GM18502 (cell line): ENCODE measurements at regions not wholly inside any gene's neighbourhood (a gene's known extent, or its start where the extent isn't known, plus 50 kb on each side); places are given as distances from the start of the nearest gene placed in this dataset.
"Not testable (repeated sequence)": the region's sequence is repeated elsewhere in the genome, so short reads cannot be mapped to it uniquely, and the experiment has no call there.

ENCODE experiments used
- ATAC-seq: cut with Tn5 transposase; IDR thresholded peaks from one replicate; pipeline ENCODE4 v1.9.1; 2021; ENCODE audit warnings: mild to moderate bottlenecking; ENCODE audit not compliant: unreplicated experiment, poor library complexity

- no peak for ATAC-seq
Measured at GRCh38 chr4:17029964-17030363, 131.5 kb upstream of the LDB2 start.

GRCh38 chr4:17029432-17029831 lies 131.0 kb upstream of the LDB2 start:
- no peak for ATAC-seq

- no peak for ATAC-seq
Measured at GRCh38 chr4:17027495-17027894, 129.1 kb upstream of the LDB2 start.

GRCh38 chr4:17024425-17024824 lies 126.0 kb upstream of the LDB2 start:
- ATAC-seq = no peak

GRCh38 chr4:17020901-17021300 lies 122.5 kb upstream of the LDB2 start:
- no peak for ATAC-seq

- no peak for ATAC-seq
Measured at GRCh38 chr4:17020451-17020850, 122.0 kb upstream of the LDB2 start.

GRCh38 chr4:17018621-17019020 lies 120.2 kb upstream of the LDB2 start:
- not testable (repeated sequence) for ATAC-seq

- no peak for ATAC-seq
Measured at GRCh38 chr4:17018013-17018412, 119.6 kb upstream of the LDB2 start.

- ATAC-seq = no peak
Measured at GRCh38 chr4:17013382-17014006, 115.0 kb upstream of the LDB2 start.

GRCh38 chr4:17012451-17012850 lies 114.0 kb upstream of the LDB2 start:
- no peak for ATAC-seq

GRCh38 chr4:17010426-17011087 lies 112.1 kb upstream of the LDB2 start:
- ATAC-seq = no peak

- no peak for ATAC-seq
Measured at GRCh38 chr4:17009871-17010367, 111.5 kb upstream of the LDB2 start.

- ATAC-seq = no peak
Measured at GRCh38 chr4:17008834-17009345, 110.4 kb upstream of the LDB2 start.

- ATAC-seq = not testable (repeated sequence)
Measured at GRCh38 chr4:17003606-17004392, 105.4 kb upstream of the LDB2 start.

- no peak for ATAC-seq
Measured at GRCh38 chr4:16995451-16995850, 97.0 kb upstream of the LDB2 start.

- no peak for ATAC-seq
Measured at GRCh38 chr4:16993956-16994840, 95.8 kb upstream of the LDB2 start.

- ATAC-seq = no peak
Measured at GRCh38 chr4:16992566-16993225, 94.3 kb upstream of the LDB2 start.

GRCh38 chr4:16991450-16991849 lies 93.0 kb upstream of the LDB2 start:
- no peak for ATAC-seq

- no peak for ATAC-seq
Measured at GRCh38 chr4:16989371-16989770, 90.9 kb upstream of the LDB2 start.

- ATAC-seq = no peak
Measured at GRCh38 chr4:16988814-16989213, 90.4 kb upstream of the LDB2 start.
